ENCODE measurements at regions not wholly inside any gene's neighbourhood (a gene's known extent, or its start where the extent isn't known, plus 50 kb on each side); places are given as distances from the start of the nearest gene placed in this dataset.

- no peaks in the 10 kb centered on the region for H3K9me3 ChIP-seq
- no peak overlapping the region for H3K4me3 ChIP-seq (ENCODE audit: low read depth in 2 of 2, low read length in 1 of 2)
- H3K4me1 ChIP-seq (ENCODE audit: control insufficient read depth in 1 of 2, insufficient read depth in 2 of 2, low read depth in 1 of 2, low read length in 1 of 2), result peaks cover 0 to 14% of the 10 kb centered on the region in 2 experiments; a peak in 2 of 4 replicates
- DNase-seq, result no peak
- 69% methylated on average over 8 of the region's 8 CpGs for WGBS (ENCODE audit: low lambda C conversion rate)
- H3F3A ChIP-seq (replicated peaks; ENCODE audit: insufficient read depth), result no peaks in the 10 kb centered on the region
- CTCF ChIA-PET, result interaction anchor here (3.2 to 5.4 kb wide), 2 partner anchors 17 to 1674 kb away, joined by 30 to 60 read pairs; no protein-coding TSS in a partner anchor
- POLR2A ChIA-PET, result no interaction called here
- H4K20me1 ChIP-seq (ENCODE audit: insufficient read depth), result no peaks in the 10 kb centered on the region
- H2AFZ ChIP-seq (ENCODE audit: low read depth), result no peak overlapping the region
- H3K4me2 ChIP-seq, result no peak overlapping the region
- H3K9ac ChIP-seq, result no peak overlapping the region
- no peaks in the 10 kb centered on the region for H3K79me2 ChIP-seq (ENCODE audit: insufficient read depth)
- TF ChIP-seq RXRA (IDR thresholded peaks at IDR 0.05; ENCODE audit: borderline replicate concordance, low read depth), result no peak
- TF ChIP-seq ZBTB33 (IDR thresholded peaks at IDR 0.05; ENCODE audit: borderline replicate concordance, low read depth), result no peak
- TF ChIP-seq GABPA (IDR thresholded peaks at IDR 0.05; ENCODE audit: low read depth), result no peak
- no peak for TF ChIP-seq NFIC (IDR thresholded peaks at IDR 0.05; ENCODE audit: borderline replicate concordance)
- TF ChIP-seq USF2 (IDR thresholded peaks at IDR 0.05; ENCODE audit: borderline replicate concordance, low read depth, low read length), result no peak
- TF ChIP-seq ELF1 (IDR thresholded peaks at IDR 0.05), result no peak
- no peak for TF ChIP-seq POLR2AphosphoS5 (IDR thresholded peaks at IDR 0.05; ENCODE audit: low read depth, low read length)
- no peak for TF ChIP-seq MAX (IDR thresholded peaks at IDR 0.05; ENCODE audit: low read depth)
- no peak for TF ChIP-seq SMC3 (IDR thresholded peaks at IDR 0.05; ENCODE audit: low read depth, low read length)
- TF ChIP-seq CTCF (IDR thresholded peaks at IDR 0.05), result no peak
- no peak for TF ChIP-seq PBX3 (IDR thresholded peaks at IDR 0.05)
- TF ChIP-seq GATA2 (CRISPR knock-in tag; IDR thresholded peaks at IDR 0.05), result no peak
- no peak for TF ChIP-seq SIN3A (IDR thresholded peaks at IDR 0.05; ENCODE audit: borderline replicate concordance, low read depth, low read length)
- TF ChIP-seq FOSL2 (IDR thresholded peaks at IDR 0.05; ENCODE audit: borderline replicate concordance, low read depth), result no peak
- H3K27me3 ChIP-seq (ENCODE audit: insufficient read depth), result no peaks in the 10 kb centered on the region
- no peak overlapping the region for H3K27ac ChIP-seq (ENCODE audit: low read depth in 2 of 2, low read length in 1 of 2)
- H3K9me2 ChIP-seq, result no peaks in the 10 kb centered on the region
- no peaks in the 10 kb centered on the region for H3K36me3 ChIP-seq (replicated peaks in 1 of 2; ENCODE audit: control insufficient read depth in 1 of 2, insufficient read depth in 2 of 2, low read length in 1 of 2)
Measured at GRCh38 chr1:50350868-50351267, 72.4 kb downstream of the DMRTA2 start.
